ENCODE measurements at regions not wholly inside any gene's neighbourhood (a gene's known extent, or its start where the extent isn't known, plus 50 kb on each side); places are given as distances from the start of the nearest gene placed in this dataset.
"Not testable (repeated sequence)": the region's sequence is repeated elsewhere in the genome, so short reads cannot be mapped to it uniquely, and the experiment has no call there.

DNA sequence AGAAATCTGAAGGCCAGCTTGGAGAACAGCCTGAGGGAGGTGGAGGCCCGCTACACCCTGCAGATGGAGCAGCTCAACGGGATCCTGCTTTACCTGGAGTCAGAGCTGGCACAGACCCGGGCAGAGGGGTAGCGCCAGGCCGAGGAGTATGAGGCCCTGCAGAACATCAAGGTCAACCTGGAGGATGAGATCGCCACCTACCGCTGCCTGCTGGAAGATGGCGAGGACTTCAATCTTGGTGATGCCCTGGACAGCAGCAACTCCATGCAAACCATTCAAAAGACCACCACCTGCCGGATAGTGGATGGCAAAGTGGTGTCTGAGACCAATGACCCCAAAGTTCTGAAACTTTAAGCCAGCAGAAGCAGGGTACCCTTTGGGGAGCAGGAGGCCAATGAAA lies 318.4 kb downstream of the ZFHX3 start:
- not testable (repeated sequence) for DNase-seq (ENCODE audit: low read depth in 4 of 4, low spot score in 1 of 4)

DNA sequence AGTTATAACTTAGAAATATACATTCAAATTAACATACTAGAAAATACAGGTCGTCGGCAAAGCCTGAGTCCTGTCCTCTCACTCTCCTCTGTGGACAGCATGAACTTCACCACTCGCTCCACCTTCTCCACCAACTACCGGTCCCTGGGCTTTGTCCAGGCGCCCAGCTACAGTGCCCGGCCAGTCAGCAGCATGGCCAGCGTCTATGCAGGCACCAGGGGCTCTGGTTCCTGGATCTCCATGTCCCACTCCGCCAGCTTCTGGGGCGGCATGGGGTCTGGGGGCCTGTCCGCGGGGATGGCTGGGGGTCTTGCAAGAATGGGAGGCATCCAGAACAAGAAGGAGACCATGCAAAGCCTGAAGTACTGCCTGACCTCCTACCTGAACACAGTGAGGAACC lies 319.4 kb downstream of the ZFHX3 start:
- no peak for DNase-seq (ENCODE audit: low read depth in 4 of 4, low spot score in 1 of 4)

DNA sequence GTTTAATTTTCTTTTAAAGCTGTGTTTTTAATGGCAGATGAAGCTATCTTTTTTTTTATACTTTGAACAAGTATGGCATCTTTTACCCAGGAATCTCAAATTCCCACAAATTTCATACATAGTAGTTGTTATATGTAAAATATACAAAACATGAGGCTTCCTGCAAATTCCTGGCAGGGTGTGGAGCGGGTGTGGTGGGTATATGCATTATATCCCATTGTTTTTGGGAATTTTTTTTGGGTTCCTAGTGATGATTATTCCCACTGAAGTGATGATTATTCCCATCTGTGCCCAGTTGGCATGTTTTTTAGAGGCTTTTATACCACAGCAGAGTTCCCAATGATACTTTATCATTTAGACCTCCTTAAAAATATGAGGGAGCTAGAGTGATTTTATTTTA lies 320.4 kb downstream of the ZFHX3 start:
- DNase-seq (ENCODE audit: low read depth in 4 of 4, low spot score in 1 of 4) = no peak

DNA sequence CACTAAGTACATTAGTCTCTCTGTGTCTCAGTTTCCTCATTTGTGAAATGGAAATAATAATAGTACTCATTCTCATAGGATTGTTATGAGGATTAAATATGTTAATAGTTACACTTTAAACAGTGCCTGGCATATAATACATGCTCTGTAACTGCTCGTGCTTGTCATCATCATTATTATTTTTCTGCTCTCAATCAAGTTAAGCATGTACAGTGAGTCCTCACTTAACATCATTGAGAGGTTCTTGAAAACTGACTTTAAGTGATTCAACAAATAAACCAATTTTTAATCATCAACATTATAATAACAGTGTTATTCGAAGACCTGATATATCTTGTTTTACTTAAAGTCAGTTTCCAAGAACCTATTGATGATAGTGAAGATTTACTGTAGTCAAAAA lies 322.3 kb downstream of the ZFHX3 start:
- no peak for DNase-seq (ENCODE audit: low read depth in 4 of 4, low spot score in 1 of 4)

DNA sequence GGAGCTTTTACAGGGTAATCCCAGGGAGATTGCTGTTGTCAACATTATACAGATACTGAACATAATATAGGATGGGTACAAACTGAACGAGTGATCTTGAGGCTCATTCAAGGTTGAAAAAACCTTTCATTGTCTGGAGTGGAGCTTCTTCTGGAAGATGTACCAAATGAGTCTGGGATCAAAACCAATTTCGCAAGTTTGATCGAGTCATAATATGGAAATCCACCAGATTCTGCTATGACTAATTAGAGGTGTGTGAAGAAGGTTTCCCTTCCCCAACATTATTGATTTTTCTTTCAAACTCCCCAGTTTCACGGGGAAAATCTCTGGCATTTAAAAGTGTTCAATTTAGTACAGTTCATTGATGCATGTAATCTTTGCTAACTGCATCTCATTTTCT lies 324.1 kb downstream of the ZFHX3 start:
- DNase-seq (ENCODE audit: low read depth in 4 of 4, low spot score in 1 of 4) = no peak

DNA sequence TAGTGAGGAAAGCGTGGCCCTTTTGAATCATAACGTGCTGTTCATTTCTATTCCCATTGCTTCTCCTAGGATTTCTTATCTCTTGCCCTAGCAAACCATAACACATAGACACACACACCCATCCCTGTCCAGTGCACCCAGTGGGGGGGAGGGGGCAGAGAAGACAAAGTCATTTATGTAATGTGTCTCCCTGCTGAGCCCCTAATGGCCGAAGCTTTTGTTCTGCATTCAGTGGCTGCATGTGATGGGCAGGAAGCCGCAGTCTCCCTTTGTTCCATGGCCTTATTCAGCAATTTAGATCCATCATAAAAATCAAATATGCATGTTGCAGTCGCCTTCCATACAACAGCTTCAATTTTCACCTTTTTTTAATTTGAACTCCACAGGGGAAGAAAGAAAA lies 325.4 kb downstream of the ZFHX3 start:
- no peak for DNase-seq (ENCODE audit: low read depth in 4 of 4, low spot score in 1 of 4)

DNA sequence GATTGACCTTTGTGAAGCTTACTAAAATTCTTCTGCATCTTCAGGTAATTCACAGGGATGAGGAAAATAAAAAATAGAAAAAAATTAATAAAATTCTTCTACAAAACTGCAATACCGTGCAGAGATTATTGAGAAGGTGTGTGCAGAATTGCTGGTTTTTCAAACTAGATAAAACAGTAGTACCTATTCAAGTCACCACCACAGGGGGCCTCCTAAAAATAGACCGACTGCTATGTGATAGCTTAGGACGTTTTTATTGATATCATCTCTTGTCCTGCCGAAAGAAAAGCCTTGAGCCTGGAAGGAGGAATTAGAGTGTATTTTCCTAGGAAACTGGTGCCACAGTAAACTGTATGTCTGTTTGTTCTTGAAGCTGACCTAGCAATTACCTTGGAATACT lies 325.9 kb downstream of the ZFHX3 start:
- no peak for DNase-seq (ENCODE audit: low read depth in 4 of 4, low spot score in 1 of 4)

DNA sequence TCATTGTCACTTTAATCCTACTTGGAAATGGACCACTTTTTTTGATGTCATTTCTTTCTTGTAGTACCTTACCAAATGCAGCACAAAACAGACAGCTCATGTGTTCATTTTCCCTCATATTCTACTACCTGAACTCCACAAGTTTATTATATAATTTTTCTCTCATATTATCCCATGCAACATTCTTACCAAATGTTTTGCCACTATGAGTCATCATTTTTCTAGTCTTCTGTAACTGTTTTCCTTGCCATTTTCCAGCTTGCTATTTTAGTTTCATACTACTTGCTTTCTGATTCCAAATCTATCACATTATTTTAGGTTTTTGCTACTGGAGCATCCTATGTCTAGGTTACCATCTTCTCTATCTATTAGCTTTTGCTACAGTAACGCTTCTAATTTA lies 332.7 kb downstream of the ZFHX3 start:
- no peak for DNase-seq (ENCODE audit: low read depth in 4 of 4, low spot score in 1 of 4)

DNA sequence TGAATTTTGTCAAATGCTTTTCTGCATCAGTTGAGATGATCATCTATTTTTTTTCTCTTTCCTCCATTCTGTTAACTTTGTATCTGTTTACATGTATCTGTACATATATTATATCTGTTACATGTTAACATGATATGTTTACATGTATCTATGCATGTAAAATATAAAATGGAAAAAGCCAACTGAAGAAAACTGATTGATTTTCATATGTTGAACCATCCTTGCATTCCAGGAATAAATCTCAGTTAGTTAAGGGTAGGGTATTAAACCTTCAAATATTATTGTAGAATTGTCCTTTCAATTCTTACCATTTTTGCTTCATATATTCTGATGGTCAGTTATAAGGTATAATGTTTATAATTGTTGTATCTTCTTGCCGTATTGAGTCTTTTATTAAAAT lies 336.1 kb downstream of the ZFHX3 start:
- DNase-seq (ENCODE audit: low read depth in 4 of 4, low spot score in 1 of 4) = no peak

DNA sequence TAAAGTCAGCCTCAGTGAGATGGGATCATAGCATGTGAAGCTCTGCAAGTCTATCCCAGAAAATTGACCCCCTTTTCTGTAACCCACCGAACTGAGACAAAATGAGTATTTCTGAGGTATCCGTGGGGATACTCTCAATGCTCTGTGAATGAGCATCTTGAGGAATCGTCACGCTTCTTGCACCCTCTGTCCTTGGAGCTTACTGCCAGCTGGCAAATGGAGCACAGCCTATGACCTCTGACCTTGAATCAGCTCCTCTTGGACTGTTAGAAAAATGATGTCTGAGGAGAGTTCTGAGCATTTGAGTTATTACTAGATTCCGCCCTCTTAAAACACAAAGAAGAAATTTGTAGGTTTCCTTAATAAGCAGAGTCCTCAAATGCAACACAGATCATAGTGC lies 342.1 kb downstream of the ZFHX3 start:
- DNase-seq (ENCODE audit: low read depth in 4 of 4, low spot score in 1 of 4) = no peak

DNA sequence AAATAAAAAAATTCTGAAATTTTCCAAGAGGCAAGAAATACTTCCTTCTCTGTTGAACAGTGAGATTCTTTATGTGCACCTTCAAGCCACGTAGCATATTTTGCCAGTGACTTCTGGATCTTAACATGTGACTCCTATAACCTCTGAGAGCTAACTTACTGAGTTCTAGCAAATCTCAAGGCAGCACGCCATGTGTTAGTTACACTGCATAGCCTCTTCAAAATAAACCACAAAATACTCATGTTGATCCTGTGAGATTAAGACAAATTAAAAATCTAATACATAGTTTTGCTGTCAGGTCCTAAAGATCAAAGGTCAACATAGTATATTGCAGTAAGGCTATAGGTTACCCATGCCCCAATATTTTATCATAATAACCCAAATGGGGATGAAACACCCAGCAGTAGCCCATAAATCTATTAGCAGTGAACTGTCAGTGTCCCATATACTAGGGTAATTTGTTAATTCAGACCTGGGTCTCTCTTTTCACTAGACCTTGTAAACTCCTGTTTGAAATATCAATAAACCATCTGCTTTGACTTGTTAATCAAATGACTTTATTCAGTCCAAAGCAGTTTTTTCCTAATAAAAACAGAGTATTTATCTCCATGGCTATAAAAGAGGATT lies 343.1 kb downstream of the ZFHX3 start:
- DNase-seq (ENCODE audit: low read depth in 4 of 4, low spot score in 1 of 4) = no peak

DNA sequence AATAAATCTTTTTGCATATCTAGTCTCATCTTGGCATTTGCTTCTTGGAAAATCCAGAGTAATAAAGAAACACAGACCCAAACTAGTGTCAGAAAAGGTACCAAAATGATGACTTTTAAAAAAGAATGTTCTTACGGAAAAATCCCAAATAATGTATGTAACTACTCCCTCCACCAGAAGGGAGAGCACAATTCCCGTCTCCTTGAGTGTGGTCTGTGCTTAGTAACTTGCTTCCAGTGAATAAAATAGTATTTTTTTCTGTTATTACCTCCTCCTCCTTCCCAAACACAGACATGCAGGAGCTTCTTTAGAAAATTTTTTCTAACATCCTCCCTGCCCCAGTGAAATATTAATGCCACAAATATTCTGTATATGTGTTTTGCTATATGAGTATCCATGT lies 358.1 kb downstream of the ZFHX3 start:
- no peak for DNase-seq (ENCODE audit: low read depth in 4 of 4, low spot score in 1 of 4)

DNA sequence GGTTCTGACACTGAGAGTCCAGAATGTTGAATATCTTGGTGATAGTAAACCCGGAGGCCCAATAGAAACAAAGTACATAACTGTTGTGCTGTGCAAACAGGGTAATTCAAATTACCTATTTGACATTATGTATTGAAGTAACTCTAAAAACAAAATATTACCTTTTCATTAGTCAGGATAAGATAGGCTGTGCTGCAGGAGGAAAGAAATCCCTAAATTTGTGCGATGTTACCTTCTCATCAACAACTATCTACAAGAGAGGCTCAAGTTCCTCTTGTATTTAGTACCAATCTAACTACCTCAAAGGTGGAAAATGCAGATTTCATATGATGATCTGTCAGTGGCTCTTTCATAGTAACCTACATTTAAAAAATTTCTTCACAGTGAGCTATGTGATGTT lies 367.2 kb downstream of the ZFHX3 start:
- no peak for DNase-seq (ENCODE audit: low read depth in 4 of 4, low spot score in 1 of 4)

DNA sequence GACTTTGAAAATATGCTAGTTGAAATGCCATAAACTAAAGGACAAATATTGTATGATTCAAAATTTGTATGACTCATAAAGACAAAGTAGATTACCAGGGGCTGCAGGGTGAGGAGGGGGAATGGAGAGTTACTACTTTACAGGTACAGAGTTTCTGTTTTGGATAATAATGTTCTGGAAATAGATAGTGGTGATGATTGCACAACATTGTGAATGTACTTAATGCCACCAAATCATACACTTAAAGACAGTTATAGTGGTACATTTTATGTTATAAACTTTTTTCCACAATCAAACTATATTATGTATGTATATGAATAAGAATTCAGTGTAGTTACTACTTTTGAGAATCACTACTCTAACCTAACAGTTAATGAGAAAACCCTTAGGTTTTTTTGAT lies 368.1 kb downstream of the ZFHX3 start:
- DNase-seq (ENCODE audit: low read depth in 4 of 4, low spot score in 1 of 4) = no peak

DNA sequence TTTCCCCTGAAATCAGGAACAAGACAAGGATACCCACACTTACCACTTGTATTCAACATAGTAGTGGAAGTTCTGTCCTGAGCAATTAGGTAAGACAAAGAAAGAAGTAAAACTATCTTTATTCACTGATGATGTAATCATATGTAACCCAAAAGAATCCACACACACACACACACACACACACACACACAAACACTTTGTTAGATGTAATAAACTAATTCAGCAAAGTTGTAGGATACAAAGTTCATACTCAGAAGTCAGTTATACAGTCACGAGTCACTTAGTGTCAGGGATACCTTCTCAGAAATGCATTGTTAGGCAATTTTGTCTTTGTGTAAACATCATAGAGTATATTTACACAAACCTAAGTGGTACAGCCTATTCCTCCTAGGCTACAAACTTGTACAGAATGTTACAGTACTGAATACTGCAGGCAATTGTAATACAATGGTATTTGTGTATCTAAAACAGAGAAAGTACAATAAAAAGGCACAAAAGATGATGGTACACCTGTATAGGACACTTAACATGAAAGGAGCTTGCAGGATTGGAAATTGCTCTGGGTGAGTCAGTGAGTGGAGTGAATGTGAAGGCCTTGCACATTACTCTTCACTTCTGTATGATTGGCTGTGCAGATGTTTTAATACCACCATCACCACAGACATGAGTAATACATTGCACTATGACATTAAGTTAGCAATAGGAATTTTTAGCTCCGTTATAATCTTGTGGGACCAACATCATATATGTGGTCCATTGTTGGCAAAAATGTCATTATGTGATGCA lies 370.1 kb downstream of the ZFHX3 start:
- DNase-seq (ENCODE audit: low read depth in 4 of 4, low spot score in 1 of 4) = no peak

DNA sequence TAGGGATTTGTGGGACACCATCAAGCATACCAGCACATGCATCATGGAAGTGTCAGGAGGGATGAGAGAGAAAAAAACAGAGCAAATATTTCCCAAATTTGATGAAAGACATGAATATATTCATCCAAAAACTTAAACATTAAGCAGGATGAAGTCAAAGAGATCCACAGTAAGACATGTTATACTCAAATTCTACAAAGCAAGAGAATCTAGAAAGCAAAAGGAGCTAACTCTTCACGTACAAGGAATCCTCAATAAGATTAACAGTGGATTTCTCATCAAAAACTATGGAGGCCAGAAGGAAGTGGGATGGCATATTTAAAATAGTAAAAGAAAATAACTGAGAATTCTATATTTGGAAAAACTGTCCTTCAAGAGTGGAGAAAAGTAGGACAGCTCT lies 374.8 kb downstream of the ZFHX3 start:
- no peak for DNase-seq (ENCODE audit: low read depth in 4 of 4, low spot score in 1 of 4)

DNA sequence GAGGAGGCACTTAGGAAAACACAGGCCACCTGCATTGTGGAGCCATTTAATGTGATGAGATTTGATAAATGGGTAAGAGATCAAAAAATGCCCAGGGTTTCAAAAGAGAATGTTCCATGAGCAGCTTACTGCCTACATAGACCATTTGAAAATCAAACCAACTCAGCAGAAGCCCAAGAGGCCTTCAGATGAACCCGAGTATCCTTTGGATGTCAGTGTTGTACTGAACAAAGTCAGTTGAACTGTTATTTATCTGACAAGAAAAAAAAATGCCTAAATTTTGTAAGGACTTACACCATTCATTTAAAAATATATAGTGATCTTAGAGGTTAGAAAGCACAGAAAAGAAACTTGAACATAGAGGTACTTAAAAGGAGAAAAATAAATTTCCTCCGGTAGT lies 381.7 kb downstream of the ZFHX3 start:
- no peak for DNase-seq (ENCODE audit: low read depth in 4 of 4, low spot score in 1 of 4)

DNA sequence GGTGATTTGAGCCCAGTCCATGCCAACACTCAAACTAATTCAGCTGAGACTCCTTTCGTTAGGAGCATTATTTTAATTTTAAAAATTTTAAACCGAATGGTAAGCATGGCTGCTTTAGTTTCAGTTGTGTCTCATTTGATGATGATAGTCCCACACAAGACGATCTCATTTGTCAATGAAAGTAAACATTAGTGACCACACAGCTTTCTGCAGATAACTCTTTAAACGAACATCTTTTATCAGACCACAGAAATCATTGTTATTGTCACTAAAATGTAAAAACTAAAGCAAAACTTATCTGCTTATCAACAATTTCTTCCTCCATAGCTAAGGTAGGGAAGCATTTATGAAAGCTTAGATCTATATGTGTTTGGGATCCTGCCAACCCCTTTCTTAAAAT lies 382.2 kb downstream of the ZFHX3 start:
- no peak for DNase-seq (ENCODE audit: low read depth in 4 of 4, low spot score in 1 of 4)

DNA sequence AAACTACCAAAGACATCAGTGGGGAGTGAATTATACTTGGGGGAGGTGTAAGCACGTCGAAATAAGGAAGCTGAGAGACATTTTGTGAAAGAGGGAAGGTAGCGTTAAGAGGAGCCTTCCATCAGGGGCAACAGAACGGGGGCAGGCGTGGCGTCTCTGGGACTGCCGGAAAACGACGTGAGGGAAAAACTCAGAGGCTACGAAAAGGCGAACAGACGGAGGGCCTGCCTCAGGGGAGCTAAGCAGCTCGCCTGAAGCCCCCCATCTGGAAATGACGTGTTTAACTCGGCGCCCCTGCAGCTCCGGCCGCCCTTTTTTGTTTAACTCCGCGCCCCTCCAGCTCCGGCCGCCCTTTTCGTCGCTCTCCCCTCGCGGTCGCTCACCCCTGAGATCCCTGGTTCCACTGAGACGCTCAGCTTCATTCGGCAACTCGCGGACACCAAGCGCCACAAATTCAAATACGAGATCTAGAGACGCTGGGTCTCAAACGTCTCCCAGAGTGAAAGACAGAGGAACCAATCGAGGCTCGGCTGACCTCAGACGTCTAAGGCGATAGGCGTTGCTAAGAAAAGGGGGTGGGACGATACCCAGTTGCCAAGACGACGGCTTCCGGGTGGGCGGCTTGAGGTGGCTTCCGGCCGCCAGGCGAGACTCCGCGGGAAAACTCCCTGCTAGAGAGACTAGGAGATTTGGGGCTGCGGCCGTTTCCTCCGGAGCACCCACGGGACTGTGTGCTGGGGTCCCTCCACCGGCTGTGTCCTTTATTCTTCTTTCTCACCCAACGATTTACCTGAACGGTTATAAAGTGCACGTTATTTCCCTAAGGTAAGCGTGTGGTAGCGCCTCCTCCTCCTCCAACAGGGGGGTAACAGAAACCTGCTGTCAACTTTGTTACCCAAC lies 383.2 kb downstream of the ZFHX3 start:
- peak; percentile 90 to 92 (median 90) for DNase-seq (ENCODE audit: low read depth in 4 of 4, low spot score in 1 of 4)

DNA sequence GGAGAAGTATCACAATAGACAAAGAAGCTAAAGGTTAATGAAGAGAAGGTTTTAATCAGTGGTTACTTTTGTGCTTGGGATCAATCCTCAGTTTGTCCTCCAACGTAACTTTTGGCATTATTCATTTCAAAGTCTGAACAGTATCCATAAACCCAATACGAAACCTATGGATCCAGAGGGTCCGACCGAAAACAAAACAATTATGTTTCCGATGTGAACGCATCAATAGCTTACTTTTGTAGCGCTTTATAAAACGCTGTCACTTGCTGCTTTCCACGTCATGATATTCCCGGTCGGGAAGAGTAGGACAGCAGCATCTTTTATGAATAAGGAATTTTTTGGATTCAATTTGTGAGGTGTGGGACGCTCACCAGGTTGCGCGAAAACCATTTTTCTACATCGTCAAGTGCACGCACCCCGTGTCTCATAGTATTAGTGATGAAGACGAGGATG lies 383.8 kb downstream of the ZFHX3 start:
- DNase-seq (ENCODE audit: low read depth in 4 of 4, low spot score in 1 of 4) = no peak

DNA sequence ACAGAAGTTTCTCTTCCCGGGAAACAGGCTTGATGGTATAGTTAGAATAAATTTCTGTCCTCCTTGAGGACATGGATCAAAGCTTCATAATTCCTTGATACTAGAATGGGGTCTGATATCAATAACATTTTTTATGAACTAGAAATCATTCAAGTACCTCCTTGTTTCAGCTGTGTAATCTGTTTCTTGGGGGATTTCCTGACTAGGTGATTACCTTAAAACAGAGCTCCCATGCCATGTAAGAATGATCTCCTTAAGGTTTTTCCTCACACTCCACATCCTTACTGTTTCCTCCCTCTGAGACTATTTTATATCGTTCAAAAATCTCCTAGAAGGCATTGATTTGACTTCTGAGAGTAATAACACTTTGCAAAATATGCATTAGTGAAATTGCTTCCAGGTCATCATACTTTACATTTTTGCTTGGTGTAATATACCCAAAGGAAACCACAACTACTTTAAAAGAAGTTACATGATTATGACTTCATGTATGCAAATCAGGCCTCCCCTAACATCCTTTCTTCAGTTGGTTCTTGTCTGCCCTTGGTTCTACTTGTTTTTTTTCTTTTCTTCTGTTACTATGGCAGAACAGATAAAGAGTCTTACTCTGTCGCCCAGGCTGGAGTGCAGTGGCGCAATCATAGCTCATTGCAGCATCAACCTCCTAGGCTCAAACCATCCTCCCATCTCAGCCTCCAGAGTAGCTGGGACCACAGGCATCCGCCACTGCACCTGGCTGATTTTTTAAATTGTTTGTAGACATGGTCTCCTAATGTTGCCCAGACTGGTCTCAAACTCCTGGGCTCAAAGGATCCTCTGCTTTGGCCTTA lies 388.8 kb downstream of the ZFHX3 start:
- DNase-seq (ENCODE audit: low read depth in 4 of 4, low spot score in 1 of 4) = no peak

Measured in stimulated activated CD4-positive, alpha-beta T cell treated with anti-CD3 and anti-CD28 coated beads, Interleukin-1b, Interleukin-23, amount 100 ng/mL, for 24 hours (primary cell).